CD14-positive monocyte (primary cell): ENCODE measurements at regions not wholly inside any gene's neighbourhood (a gene's known extent, or its start where the extent isn't known, plus 50 kb on each side); places are given as distances from the start of the nearest gene placed in this dataset.

Experiments used
- DNase-seq, 3 donors: peaks; one replicate each; pipeline ENCODE4 v3.0.0-alpha.2; 2011 to 2022
- H2AFZ ChIP-seq: 2 replicates; pipeline ENCODE4 v1.6.0; 2012; ENCODE audit warnings: mild to moderate bottlenecking, low read depth, low read length, inconsistent platforms; ENCODE audit not compliant: insufficient read depth, poor library complexity, severe bottlenecking
- H3K27ac ChIP-seq, 2 donors: 1 replicate in 1 of 2; 2 replicates in 1 of 2; pipeline ENCODE4 v1.5.1; 2012 to 2013; ENCODE audit warnings: low read length in 2 of 2, control low read depth in 1 of 2, inconsistent platforms in 1 of 2, low read depth in 1 of 2, mild to moderate bottlenecking in 1 of 2
- H3K27me3 ChIP-seq, 2 donors: one replicate each; pipeline versions ENCODE4 v1.6.0 to v1.6.1; 2011 to 2013; ENCODE audit warnings: low read length in 2 of 2; ENCODE audit not compliant: control insufficient read depth in 2 of 2, insufficient read depth in 2 of 2
- H3K36me3 ChIP-seq, 2 donors: replicated peaks in 1 of 2; 1 replicate in 1 of 2; 2 replicates in 1 of 2; pipeline versions ENCODE4 v1.5.1 to v1.6.1; 2012 to 2013; ENCODE audit warnings: low read length in 2 of 2, control low read depth in 1 of 2, inconsistent platforms in 1 of 2, mild to moderate bottlenecking in 1 of 2; ENCODE audit not compliant: insufficient read depth in 2 of 2, control insufficient read depth in 1 of 2
- H3K4me1 ChIP-seq, 2 donors: 1 replicate in 1 of 2; 2 replicates in 1 of 2; pipeline versions ENCODE4 v1.5.1 to v1.6.1; 2012 to 2013; ENCODE audit warnings: low read length in 2 of 2, control low read depth in 1 of 2, inconsistent platforms in 1 of 2, mild to moderate bottlenecking in 1 of 2, moderate library complexity in 1 of 2; ENCODE audit not compliant: insufficient read depth in 2 of 2, control insufficient read depth in 1 of 2
- H3K4me2 ChIP-seq: replicated peaks from 2 replicates; pipeline ENCODE3; 2012; ENCODE audit warnings: low read length, moderate library complexity, mild to moderate bottlenecking; ENCODE audit not compliant: poor library complexity, severe bottlenecking; ENCODE audit errors: extremely low read depth
- H3K4me3 ChIP-seq, 3 experiments: fragments of 200-600 bp in 1 of 3; sonication (generic) in 1 of 3; replicated peaks in 1 of 3; 1 replicate in 2 of 3; 2 replicates in 1 of 3; pipeline ENCODE4 v1.5.1; 2011 to 2013; ENCODE audit warnings: low read length in 3 of 3, mild to moderate bottlenecking in 3 of 3, control low read depth in 2 of 3, low read depth in 2 of 3, inconsistent platforms in 1 of 3, moderate library complexity in 1 of 3
- H3K79me2 ChIP-seq: 2 replicates; pipeline ENCODE4 v1.6.0; 2012; ENCODE audit warnings: mild to moderate bottlenecking, control low read depth, inconsistent platforms, low read length, moderate library complexity; ENCODE audit not compliant: insufficient read depth
- H3K9ac ChIP-seq: 2 replicates; pipeline ENCODE4 v1.6.0; 2017; ENCODE audit warnings: low read length, mild to moderate bottlenecking; ENCODE audit not compliant: insufficient read depth, poor library complexity, severe bottlenecking
- H3K9me3 ChIP-seq, 2 donors: replicated peaks in 1 of 2; 1 replicate in 1 of 2; 2 replicates in 1 of 2; pipeline versions ENCODE4 v1.5.1 to v1.6.1; 2012 to 2013; ENCODE audit warnings: low read length in 2 of 2, control low read depth in 1 of 2; ENCODE audit not compliant: control insufficient read depth in 1 of 2, insufficient read depth in 1 of 2
- H4K20me1 ChIP-seq: 2 replicates; pipeline ENCODE4 v1.6.0; 2012; ENCODE audit warnings: mild to moderate bottlenecking, low read length, control low read depth, moderate library complexity; ENCODE audit not compliant: insufficient read depth
- H3K27ac Mint-ChIP-seq, 7 donors: one replicate each; pipeline ENCODE4 v1.8.0; 2020; ENCODE audit warnings: mild to moderate bottlenecking in 7 of 7, mixed read lengths in 7 of 7, moderate library complexity in 6 of 7, inconsistent platforms in 2 of 7
- H3K27me3 Mint-ChIP-seq, 3 donors: one replicate each; pipeline ENCODE4 v1.8.0; 2021 to 2022; ENCODE audit warnings: low read depth in 3 of 3, mild to moderate bottlenecking in 3 of 3, mixed read lengths in 3 of 3, moderate library complexity in 3 of 3, inconsistent platforms in 1 of 3
- H3K36me3 Mint-ChIP-seq, 2 donors: one replicate each; pipeline ENCODE4 v1.8.0; 2020; ENCODE audit warnings: mixed read lengths in 2 of 2, inconsistent platforms in 1 of 2, mild to moderate bottlenecking in 1 of 2
- H3K4me1 Mint-ChIP-seq: one replicate; pipeline ENCODE4 v1.8.0; 2020; ENCODE audit warnings: mild to moderate bottlenecking, mixed read lengths
- H3K4me3 Mint-ChIP-seq, 2 donors: one replicate each; pipeline ENCODE4 v1.8.0; 2020; ENCODE audit warnings: mild to moderate bottlenecking in 2 of 2, mixed read lengths in 2 of 2, moderate library complexity in 1 of 2
- H3K9me3 Mint-ChIP-seq, 7 donors: one replicate each; pipeline ENCODE4 v1.8.0; 2020 to 2022; ENCODE audit warnings: mixed read lengths in 7 of 7, mild to moderate bottlenecking in 6 of 7, moderate library complexity in 6 of 7, inconsistent platforms in 2 of 7
- CTCF ChIP-seq: fragments of 200-600 bp; IDR thresholded peaks from one replicate; pipeline ENCODE4 v1.8.0; 2022; ENCODE audit warnings: antibody characterized with exemption, mild to moderate bottlenecking
- WGBS: methylation state at CpG from one replicate; pipeline ENCODE4 v1.1.5; 2013; ENCODE audit warnings: missing lambda C conversion rate; ENCODE audit not compliant: insufficient coverage; 5-methylcytosine and 5-hydroxymethylcytosine counted together
- intact Hi-C, 2 donors: fragments of 100-400 bp; cut with micrococcal nuclease; formaldehyde crosslinking; loops; one replicate each; pipeline versions ENCODE4 v1.15.0 to v1.15.1; 2023

DNA sequence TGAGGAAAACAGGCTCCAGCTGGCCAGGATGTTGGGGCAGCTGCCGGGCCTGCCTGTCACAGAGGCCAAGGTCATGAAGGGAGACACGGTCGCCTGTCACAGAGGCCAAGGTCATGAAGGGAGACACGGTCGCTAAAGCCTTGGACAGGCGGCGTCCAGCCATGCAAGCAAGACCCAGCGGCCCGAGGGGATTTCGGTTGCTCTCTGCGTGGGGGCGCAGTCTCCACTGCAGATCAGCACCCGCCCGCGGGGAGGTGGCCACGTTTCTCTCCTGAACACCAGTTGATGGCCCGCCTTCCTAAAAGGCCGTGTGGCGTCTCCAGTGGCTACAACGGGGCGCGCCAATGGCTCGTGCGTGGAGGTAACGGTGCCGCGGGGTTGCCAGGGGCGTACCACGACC lies 67.0 kb upstream of the PCGF5 start:
- DNase-seq = no peak
- Histone ChIP-seq H3K9me3 (no peaks in the 10 kb centered on the region), H3K36me3 (no peaks in the 10 kb centered on the region), H3K79me2 (no peaks in the 10 kb centered on the region), H3K9ac (no peak overlapping the region), H4K20me1 (no peaks in the 10 kb centered on the region), H3K27ac (no peak overlapping the region), H3K4me1 (no peaks in the 10 kb centered on the region), H3K4me2 (no peak overlapping the region), H3K27me3 (no peaks in the 10 kb centered on the region), H2AFZ (no peak overlapping the region), H3K4me3 (no peak overlapping the region)
- Mint-ChIP-seq H3K9me3 (peaks cover 0 to 2% (median 0%) of the 10 kb centered on the region in 7 donors), H3K36me3 (no peaks in the 10 kb centered on the region), H3K27me3 (peaks cover 0 to 2% (median 2%) of the 10 kb centered on the region in 3 donors), H3K4me1 (no peaks in the 10 kb centered on the region), H3K27ac (no peak overlapping the region), H3K4me3 (no peak overlapping the region)
- intact Hi-C loops = no loop called here
- no peak for TF ChIP-seq CTCF
- WGBS = 97% methylated on average over 29 of the region's 29 CpGs

DNA sequence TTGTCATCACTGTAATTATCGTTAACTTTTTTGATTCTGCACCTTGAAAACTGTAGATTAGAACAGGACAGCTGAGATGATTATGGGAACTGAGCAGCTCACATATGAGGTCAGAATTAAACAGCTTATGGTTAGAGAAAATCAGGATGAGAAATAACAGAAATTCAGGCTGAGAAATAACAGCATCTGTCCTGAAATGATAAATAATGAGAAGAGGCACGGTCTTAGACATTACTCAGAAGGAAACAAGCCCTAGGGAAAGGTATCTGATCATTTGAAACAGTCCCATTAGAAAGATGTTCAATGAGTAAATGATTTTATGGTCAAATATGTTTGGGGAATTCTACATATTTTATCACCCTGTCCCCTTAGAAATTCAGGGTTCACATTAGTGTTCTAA lies 65.6 kb upstream of the PCGF5 start:
- Histone ChIP-seq H3K79me2 (no peaks in the 10 kb centered on the region), H3K4me2 (no peak overlapping the region), H3K4me1 (no peaks in the 10 kb centered on the region), H3K4me3 (no peak overlapping the region), H2AFZ (no peak overlapping the region), H3K27me3 (no peaks in the 10 kb centered on the region), H4K20me1 (no peaks in the 10 kb centered on the region), H3K9ac (no peak overlapping the region), H3K36me3 (no peaks in the 10 kb centered on the region), H3K27ac (no peak overlapping the region), H3K9me3 (no peaks in the 10 kb centered on the region)
- no peak for TF ChIP-seq CTCF
- Mint-ChIP-seq H3K27ac (no peak overlapping the region), H3K4me3 (no peak overlapping the region), H3K9me3 (peaks cover 0 to 2% (median 0%) of the 10 kb centered on the region in 7 donors), H3K4me1 (peaks cover 2% of the 10 kb centered on the region), H3K27me3 (peaks cover 0 to 4% (median 2%) of the 10 kb centered on the region in 3 donors), H3K36me3 (no peaks in the 10 kb centered on the region)
- DNase-seq = no peak
- no CpG with 5 or more reads among the region's 2 CpGs for WGBS
- intact Hi-C loops = no loop called here
